Spleen (tissue), 11 donors: ENCODE measurements at regions not wholly inside any gene's neighbourhood (a gene's known extent, or its start where the extent isn't known, plus 50 kb on each side); places are given as distances from the start of the nearest gene placed in this dataset.

ENCODE experiments used
- DNase-seq: peaks from one replicate; pipeline ENCODE4 v3.0.0-alpha.2; 2020
- H3K27ac ChIP-seq, 8 donors: fragments of 200-600 bp; sonication (generic) in 7 of 8; 1 replicate in 4 of 8; 2 replicates in 4 of 8; pipeline versions ENCODE4 v1.5.0 to v1.8.0; 2016 to 2021; ENCODE audit warnings: inconsistent platforms in 4 of 8, mild to moderate bottlenecking in 4 of 8, moderate library complexity in 1 of 8
- H3K27me3 ChIP-seq, 7 donors: fragments of 200-600 bp; sonication (generic) in 6 of 7; replicated peaks in 1 of 7; 1 replicate in 4 of 7; 2 replicates in 3 of 7; pipeline versions ENCODE4 v1.5.0 to v1.8.0; 2016 to 2021; ENCODE audit warnings: inconsistent platforms in 3 of 7, mild to moderate bottlenecking in 1 of 7
- H3K36me3 ChIP-seq, 6 donors: fragments of 200-600 bp; sonication (generic) in 5 of 6; 1 replicate in 4 of 6; 2 replicates in 2 of 6; pipeline versions ENCODE4 v1.5.0 to v1.8.0; 2016 to 2021; ENCODE audit warnings: inconsistent platforms in 2 of 6
- H3K4me1 ChIP-seq, 6 donors: fragments of 200-600 bp; sonication (generic) in 5 of 6; 1 replicate in 3 of 6; 2 replicates in 3 of 6; pipeline versions ENCODE4 v1.5.0 to v1.8.0; 2016 to 2021; ENCODE audit warnings: inconsistent platforms in 3 of 6
- H3K4me3 ChIP-seq, 8 donors: fragments of 200-600 bp; sonication (generic) in 7 of 8; 1 replicate in 4 of 8; 2 replicates in 4 of 8; pipeline versions ENCODE4 v1.5.0 to v1.8.0; 2016 to 2021; ENCODE audit warnings: inconsistent platforms in 4 of 8, mild to moderate bottlenecking in 4 of 8, moderate library complexity in 2 of 8
- H3K9me3 ChIP-seq, 8 donors: fragments of 200-600 bp; sonication (generic) in 7 of 8; 1 replicate in 4 of 8; 2 replicates in 4 of 8; pipeline versions ENCODE4 v1.5.0 to v1.8.0; 2016 to 2021; ENCODE audit warnings: inconsistent platforms in 4 of 8
- POLR2A ChIP-seq, 3 donors: fragments of 450-650 bp; IDR thresholded peaks; one replicate each; pipeline ENCODE4 v1.5.1; 2017; ENCODE audit warnings: antibody characterized with exemption in 3 of 3, mild to moderate bottlenecking in 1 of 3
- POLR2AphosphoS5 ChIP-seq, 3 donors: sonication (generic); formaldehyde crosslinking; IDR thresholded peaks; one replicate each; pipeline ENCODE4 v1.5.1; 2017; ENCODE audit warnings: antibody characterized with exemption in 3 of 3
- WGBS, 5 donors: extraction: QIAGEN DNeasy Blood & Tissue Kit in 3 of 5; methylation state at CpG; one replicate each; pipeline versions ENCODE4 v1.1.5 to v1.1.7; 2013 to 2018; 5-methylcytosine and 5-hydroxymethylcytosine counted together
- intact Hi-C: fragments of 100-400 bp; cut with DNase I; formaldehyde crosslinking; loops from one replicate; pipeline ENCODE4 v1.15.0; 2023; ENCODE audit warnings: low total_unique reads
- TF ChIP-seq, protein P1 (sequence below), 11 experiments: fragments of 200-600 bp in 7 of 11; fragments of 450-650 bp in 4 of 11; sonication (generic) in 4 of 11; IDR thresholded peaks in 8 of 11; conservative IDR thresholded peaks in 3 of 11; 1 replicate in 7 of 11; 2 replicates in 4 of 11; pipeline versions ENCODE4 v1.4.0 to v1.8.0; 2016 to 2021; ENCODE audit warnings: antibody characterized with exemption in 11 of 11, inconsistent platforms in 4 of 11, mild to moderate bottlenecking in 1 of 11
- donor health status: healthy with polysubstance abuse.
- donor health status: DM: no; HTN: no; CAD: no; lungs with moderate emphysema.
- donor health status: DM: no; HTN: no; CAD: no.
- donor health status: Bipolar disorder and iron deficiency.
- donor health status: healthy.
- donor health status: DM: no; HTN: no; CAD: no.
- donor health status: DM: yes; HTN: yes; CAD: no.

DNA sequence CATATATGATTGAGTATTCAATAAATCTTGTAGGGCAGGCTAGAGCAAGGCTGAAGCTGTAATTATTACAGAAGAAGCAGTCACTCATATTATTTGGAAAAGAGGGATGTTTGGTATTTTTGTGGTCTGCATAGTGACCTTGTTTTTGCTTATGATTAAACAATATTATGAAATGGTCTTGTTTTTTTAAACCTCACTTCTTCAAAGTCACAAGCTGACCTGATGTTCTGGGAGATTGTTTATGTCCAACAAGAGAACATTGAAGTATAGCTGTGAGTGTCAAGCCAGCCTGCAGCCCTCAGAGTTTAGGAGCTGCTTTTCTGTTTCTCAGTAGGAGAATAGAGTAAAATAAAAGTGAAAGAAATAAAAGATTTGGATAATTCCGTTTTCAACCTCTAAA, 342.2 kb downstream of the LRRC70 start:
- WGBS, 5 donors: 63 to 80% (median 69%) methylated on average over 1 of the region's 1 CpG
- Histone ChIP-seq H3K27me3 (no peaks in the 10 kb centered on the region), H3K4me3 (no peak overlapping the region), H3K36me3 (no peaks in the 10 kb centered on the region), H3K9me3 (no peaks in the 10 kb centered on the region), H3K27ac (no peak overlapping the region), H3K4me1 (no peaks in the 10 kb centered on the region)
- no peak for DNase-seq
- intact Hi-C loops: no loop called here
- TF ChIP-seq, protein P1, sequence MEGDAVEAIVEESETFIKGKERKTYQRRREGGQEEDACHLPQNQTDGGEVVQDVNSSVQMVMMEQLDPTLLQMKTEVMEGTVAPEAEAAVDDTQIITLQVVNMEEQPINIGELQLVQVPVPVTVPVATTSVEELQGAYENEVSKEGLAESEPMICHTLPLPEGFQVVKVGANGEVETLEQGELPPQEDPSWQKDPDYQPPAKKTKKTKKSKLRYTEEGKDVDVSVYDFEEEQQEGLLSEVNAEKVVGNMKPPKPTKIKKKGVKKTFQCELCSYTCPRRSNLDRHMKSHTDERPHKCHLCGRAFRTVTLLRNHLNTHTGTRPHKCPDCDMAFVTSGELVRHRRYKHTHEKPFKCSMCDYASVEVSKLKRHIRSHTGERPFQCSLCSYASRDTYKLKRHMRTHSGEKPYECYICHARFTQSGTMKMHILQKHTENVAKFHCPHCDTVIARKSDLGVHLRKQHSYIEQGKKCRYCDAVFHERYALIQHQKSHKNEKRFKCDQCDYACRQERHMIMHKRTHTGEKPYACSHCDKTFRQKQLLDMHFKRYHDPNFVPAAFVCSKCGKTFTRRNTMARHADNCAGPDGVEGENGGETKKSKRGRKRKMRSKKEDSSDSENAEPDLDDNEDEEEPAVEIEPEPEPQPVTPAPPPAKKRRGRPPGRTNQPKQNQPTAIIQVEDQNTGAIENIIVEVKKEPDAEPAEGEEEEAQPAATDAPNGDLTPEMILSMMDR (IDR thresholded peaks at IDR 0.05 in 8 of 11, conservative IDR thresholded peaks at IDR 0.05 in 3 of 11): no peak
- TF ChIP-seq POLR2AphosphoS5 (IDR thresholded peaks at IDR 0.05): no peak
- TF ChIP-seq POLR2A (IDR thresholded peaks at IDR 0.05): no peak

GRCh38 chr5:62909326-62909725, 330.7 kb downstream of the LRRC70 start:
- WGBS, 5 donors: 53 to 80% (median 57%) methylated on average over 1 of the region's 1 CpG
- Histone ChIP-seq H3K4me3 (no peak overlapping the region), H3K27me3 (no peaks in the 10 kb centered on the region), H3K4me1 (no peaks in the 10 kb centered on the region), H3K27ac (no peak overlapping the region), H3K36me3 (no peaks in the 10 kb centered on the region), H3K9me3 (peaks cover 0 to 19% (median 5%) of the 10 kb centered on the region in 8 donors)
- TF ChIP-seq POLR2AphosphoS5 (IDR thresholded peaks at IDR 0.05) (no peak), POLR2A (IDR thresholded peaks at IDR 0.05) (no peak)
- TF ChIP-seq, protein P1 (IDR thresholded peaks at IDR 0.05 in 8 of 11, conservative IDR thresholded peaks at IDR 0.05 in 3 of 11): no peak
- intact Hi-C loops: no loop called here
- no peak for DNase-seq

DNA sequence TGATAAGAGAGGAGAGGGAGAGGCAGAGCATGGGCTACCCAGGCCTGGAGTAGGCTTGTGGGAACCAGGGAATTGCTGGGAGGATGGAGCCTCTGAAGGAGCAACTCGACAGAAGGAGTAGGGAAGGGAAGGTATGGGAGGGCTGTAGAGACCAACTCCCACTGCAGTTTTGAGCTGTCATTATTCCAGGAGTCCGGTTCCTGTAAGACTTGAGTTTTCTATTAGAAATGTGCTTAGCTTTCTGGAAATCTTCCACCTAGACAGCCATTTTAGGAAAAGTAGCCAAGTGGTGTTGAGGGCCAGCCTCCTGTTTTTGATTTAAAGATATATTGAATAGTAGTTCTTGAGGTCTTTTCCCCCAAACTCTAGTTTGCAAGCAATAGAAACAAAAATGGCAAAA, 323.5 kb downstream of the LRRC70 start:
- 63 to 73% (median 66%) methylated on average over 2 of the region's 2 CpGs for WGBS, 5 donors
- no peaks in the 10 kb centered on the region for H3K36me3 ChIP-seq
- no peak for TF ChIP-seq POLR2A (IDR thresholded peaks at IDR 0.05)
- TF ChIP-seq POLR2AphosphoS5 (IDR thresholded peaks at IDR 0.05): no peak
- TF ChIP-seq, protein P1 (IDR thresholded peaks at IDR 0.05 in 8 of 11, conservative IDR thresholded peaks at IDR 0.05 in 3 of 11): no peak
- intact Hi-C loops: no loop called here
- H3K27ac ChIP-seq: no peak overlapping the region
- no peak overlapping the region for H3K4me3 ChIP-seq
- H3K4me1 ChIP-seq: no peaks in the 10 kb centered on the region
- no peaks in the 10 kb centered on the region for H3K9me3 ChIP-seq
- H3K27me3 ChIP-seq: no peaks in the 10 kb centered on the region
- DNase-seq: no peak

GRCh38 chr5:62900976-62901375, 322.4 kb downstream of the LRRC70 start:
- WGBS, 5 donors: 68 to 74% (median 72%) methylated on average over 1 of the region's 1 CpG
- H3K9me3 ChIP-seq: no peaks in the 10 kb centered on the region
- TF ChIP-seq POLR2A (IDR thresholded peaks at IDR 0.05): no peak
- no peak for TF ChIP-seq POLR2AphosphoS5 (IDR thresholded peaks at IDR 0.05)
- TF ChIP-seq, protein P1 (IDR thresholded peaks at IDR 0.05 in 8 of 11, conservative IDR thresholded peaks at IDR 0.05 in 3 of 11): no peak
- no peak overlapping the region for H3K27ac ChIP-seq
- no peaks in the 10 kb centered on the region for H3K36me3 ChIP-seq
- H3K4me1 ChIP-seq: no peaks in the 10 kb centered on the region
- intact Hi-C loops: no loop called here
- no peak for DNase-seq
- H3K27me3 ChIP-seq: no peaks in the 10 kb centered on the region
- no peak overlapping the region for H3K4me3 ChIP-seq
